ENCODE measurements at regions not wholly inside any gene's neighbourhood (a gene's known extent, or its start where the extent isn't known, plus 50 kb on each side); places are given as distances from the start of the nearest gene placed in this dataset.
"Not testable (repeated sequence)": the region's sequence is repeated elsewhere in the genome, so short reads cannot be mapped to it uniquely, and the experiment has no call there.

- no peak for DNase-seq (ENCODE audit: low read depth in 2 of 2)
Measured at GRCh38 chr9:108074900-108075299, 585.3 kb upstream of the KLF4 start.

- DNase-seq (ENCODE audit: low read depth in 2 of 2), result no peak
Measured at GRCh38 chr9:108073823-108074222, 584.3 kb upstream of the KLF4 start.

- DNase-seq (ENCODE audit: low read depth in 2 of 2), result no peak
Measured at GRCh38 chr9:108072740-108073139, 583.2 kb upstream of the KLF4 start.

GRCh38 chr9:108070861-108071260 is 581.3 kb upstream of the KLF4 start:
- DNase-seq (ENCODE audit: low read depth in 2 of 2), result no peak

- DNase-seq (ENCODE audit: low read depth in 2 of 2), result no peak
Measured at GRCh38 chr9:108069991-108070390, 580.4 kb upstream of the KLF4 start.

GRCh38 chr9:108062680-108063079 is 573.1 kb upstream of the KLF4 start:
- DNase-seq (ENCODE audit: low read depth in 2 of 2), result no peak

- no peak for DNase-seq (ENCODE audit: low read depth in 2 of 2)
Measured at GRCh38 chr9:108060175-108060574, 570.6 kb upstream of the KLF4 start.

- no peak for DNase-seq (ENCODE audit: low read depth in 2 of 2)
Measured at GRCh38 chr9:108058135-108058814, 568.7 kb upstream of the KLF4 start.

DNA sequence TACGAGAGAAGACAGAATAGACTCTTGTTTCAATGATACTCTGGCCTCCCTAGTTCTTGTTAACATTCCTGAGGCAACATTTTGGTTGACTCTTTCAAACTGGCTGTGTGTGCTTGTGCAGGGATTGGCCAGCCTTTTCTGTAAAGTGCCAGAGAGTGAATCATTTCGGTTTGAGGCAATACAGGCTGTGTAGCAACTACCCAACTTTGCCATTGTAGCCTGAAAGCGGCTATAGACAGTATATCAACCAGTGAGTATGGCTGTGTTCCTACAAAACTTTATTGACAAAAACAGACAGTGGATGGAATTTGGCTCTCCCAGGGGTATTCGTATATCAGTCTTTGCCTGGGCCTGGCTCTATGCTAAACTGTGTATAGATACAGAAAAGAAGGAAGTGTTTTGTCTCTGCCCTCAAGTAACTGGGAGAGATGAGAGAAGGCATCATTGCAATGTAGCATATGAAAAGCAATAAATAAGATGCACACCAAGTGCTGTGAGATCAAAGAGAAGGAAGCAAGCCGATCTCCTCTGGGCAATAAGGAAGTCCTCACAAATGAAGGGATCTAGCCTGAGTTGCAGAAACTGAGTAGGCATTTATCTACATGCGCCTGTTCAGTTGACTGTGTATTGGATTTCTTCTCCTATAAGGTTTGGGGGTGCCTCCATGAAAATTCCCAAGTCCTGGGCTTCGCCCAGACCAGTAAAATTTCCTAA is 568.0 kb upstream of the KLF4 start:
- peak in 1 of 2 donors; percentile 47 for DNase-seq (ENCODE audit: low read depth in 2 of 2)

DNA sequence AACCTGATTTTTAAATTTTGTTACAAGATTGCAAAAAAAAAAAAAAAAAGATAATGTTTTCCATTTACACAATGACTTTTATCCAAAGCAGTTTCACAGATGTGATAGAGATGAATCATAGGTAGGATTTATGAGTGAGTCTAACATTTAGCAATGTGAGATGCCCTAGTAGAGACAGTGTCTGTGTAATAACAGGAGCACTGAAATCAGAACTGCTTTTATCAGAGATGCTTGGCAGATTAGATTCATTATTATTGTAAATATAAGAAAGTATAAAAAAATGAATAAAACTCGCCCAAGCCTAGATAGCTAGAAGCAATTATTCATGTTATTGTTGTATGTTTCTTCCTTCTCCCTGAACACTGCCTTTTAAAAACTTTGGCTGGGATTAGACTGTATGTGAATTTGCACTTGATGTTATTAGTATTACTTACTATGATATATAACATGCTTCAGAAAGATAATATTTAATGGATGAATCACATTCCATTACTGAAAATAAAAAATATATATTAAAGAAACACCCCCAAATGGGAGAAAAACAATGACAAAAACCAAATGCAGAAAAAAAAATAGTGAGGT is 567.3 kb upstream of the KLF4 start:
- DNase-seq (ENCODE audit: low read depth in 2 of 2), result peak in 1 of 2 donors; percentile 67

- peak in 1 of 2 donors; percentile 77 for DNase-seq (ENCODE audit: low read depth in 2 of 2)
Measured at GRCh38 chr9:108056084-108056804, 566.7 kb upstream of the KLF4 start.

- no peak for DNase-seq (ENCODE audit: low read depth in 2 of 2)
Measured at GRCh38 chr9:108054131-108054630, 564.6 kb upstream of the KLF4 start.

GRCh38 chr9:108053555-108054061 is 564.0 kb upstream of the KLF4 start:
- peak in 1 of 2 donors; percentile 57 for DNase-seq (ENCODE audit: low read depth in 2 of 2)

- DNase-seq (ENCODE audit: low read depth in 2 of 2), result no peak
Measured at GRCh38 chr9:108052431-108053080, 563.0 kb upstream of the KLF4 start.

DNA sequence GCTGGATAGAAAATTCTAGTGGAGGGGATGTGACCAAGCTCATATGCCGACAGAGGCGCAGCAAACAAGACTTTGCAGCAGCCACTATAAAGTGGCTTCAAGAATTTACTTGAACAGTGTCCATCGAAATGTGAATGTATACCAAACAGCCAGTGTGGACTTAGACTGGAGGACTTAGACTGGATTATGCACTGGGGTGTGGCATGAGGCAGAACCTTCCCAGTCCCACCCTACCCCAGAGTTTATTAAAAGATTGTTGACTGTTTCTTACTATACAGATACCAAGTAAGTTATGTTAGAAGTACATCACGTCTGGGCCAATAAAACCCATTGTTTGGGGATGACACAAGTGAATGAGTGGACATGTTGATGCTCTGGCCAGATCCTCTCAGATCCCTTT is 561.3 kb upstream of the KLF4 start:
- no peak for DNase-seq (ENCODE audit: low read depth in 2 of 2)

DNA sequence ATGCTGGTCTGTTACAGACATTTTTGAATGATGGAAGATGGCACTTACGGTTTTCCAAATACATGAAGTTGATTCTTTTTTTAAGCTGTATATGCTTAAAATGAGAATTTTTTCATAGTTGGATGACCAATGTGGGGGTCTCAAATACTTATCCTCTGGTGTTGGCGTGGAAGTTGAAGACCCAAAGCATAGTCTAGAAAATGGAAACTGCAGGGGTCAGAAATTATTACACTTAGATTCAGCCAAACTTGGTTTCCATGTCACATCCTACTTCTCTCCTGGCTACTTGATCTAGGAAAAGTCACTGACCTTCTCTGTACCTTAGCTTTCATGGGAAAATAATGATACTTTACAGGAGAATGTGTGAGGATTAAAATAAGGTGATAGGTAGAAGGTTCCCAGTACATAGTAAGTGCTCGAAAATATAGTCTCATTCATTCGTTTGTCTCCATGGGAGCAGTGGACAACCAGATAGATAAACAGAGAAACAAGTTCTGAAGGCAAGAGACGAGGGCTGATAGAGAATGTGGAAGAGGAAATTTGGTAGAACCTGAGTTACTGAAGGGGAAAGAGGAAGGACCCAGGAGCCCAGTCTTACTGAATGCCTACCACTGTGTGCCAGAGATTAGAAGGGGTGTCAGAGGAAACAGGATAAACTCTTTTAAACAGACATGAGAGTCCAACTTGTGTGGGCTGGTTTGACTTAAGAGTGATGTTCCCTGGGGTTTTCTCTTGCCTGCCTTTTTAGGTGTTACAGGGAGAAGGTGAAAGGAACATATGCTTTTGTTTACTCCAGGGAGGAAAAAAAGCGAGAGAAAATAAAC is 560.3 kb upstream of the KLF4 start:
- DNase-seq (ENCODE audit: low read depth in 2 of 2), result no peak

GRCh38 chr9:108049026-108049607 is 559.5 kb upstream of the KLF4 start:
- peak; percentile 35 to 80 for DNase-seq (ENCODE audit: low read depth in 2 of 2)

DNA sequence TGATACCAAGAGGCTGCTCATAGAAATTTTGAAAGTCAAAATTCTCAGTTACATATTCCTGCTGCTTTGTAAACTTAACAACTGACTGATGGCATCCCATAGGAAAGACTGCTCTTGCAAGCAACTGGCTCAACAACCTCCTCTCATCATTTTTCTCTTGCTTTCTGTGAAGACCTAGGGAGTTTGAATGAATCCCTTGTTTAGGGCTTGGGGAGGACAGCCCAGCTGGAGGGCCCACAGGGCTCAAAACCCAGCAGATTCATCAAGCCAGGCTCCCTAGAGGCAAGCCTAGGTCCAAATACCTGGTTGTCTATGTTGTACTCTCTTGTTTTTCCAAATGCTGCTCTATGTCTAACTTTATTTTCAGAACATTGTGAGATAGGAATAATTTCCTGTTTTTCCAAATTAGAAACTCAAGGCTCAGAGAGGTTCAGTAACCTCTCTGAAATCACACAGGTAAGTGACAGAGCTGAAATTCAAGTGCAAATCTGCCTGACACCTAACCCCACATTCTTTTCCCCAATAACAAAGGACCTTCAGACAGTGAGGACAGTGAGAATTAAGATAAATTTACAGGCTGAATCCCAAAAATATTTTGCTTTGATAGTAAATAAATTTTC is 558.9 kb upstream of the KLF4 start:
- DNase-seq (ENCODE audit: low read depth in 2 of 2), result no peak

DNA sequence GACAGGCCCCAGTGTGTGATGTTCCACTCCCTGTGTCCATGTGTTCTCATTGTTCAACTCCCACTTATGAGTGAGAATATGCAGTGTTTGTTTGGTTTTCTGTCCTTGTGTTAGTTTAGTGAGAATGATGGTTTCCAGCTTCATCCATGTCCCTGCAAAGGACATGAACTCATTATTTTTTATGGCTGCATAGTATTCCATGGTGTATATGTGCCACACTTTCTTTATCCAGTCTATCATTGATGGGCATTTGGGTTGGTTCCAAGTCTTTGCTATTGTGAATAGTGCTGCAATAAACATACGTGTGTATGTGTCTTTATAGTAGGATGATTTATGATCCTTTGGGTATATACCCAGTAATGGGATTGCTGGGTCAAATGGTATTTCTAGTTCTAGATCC is 558.2 kb upstream of the KLF4 start:
- DNase-seq (ENCODE audit: low read depth in 2 of 2), result not testable (repeated sequence)

- no peak for DNase-seq (ENCODE audit: low read depth in 2 of 2)
Measured at GRCh38 chr9:108047264-108047663, 557.7 kb upstream of the KLF4 start.

All from dermis microvascular lymphatic vessel endothelial cell (primary cell).